Activated naive CD4-positive, alpha-beta T cell treated with anti-CD3 and anti-CD28 coated beads, Interleukin-2, amount 50 U/mL, for 72 hours (primary cell): ENCODE measurements at regions not wholly inside any gene's neighbourhood (a gene's known extent, or its start where the extent isn't known, plus 50 kb on each side); places are given as distances from the start of the nearest gene placed in this dataset.
A peak's percentile ranks its signal among the peaks of the same experiment; 100 is the strongest.

Experiments used
- ATAC-seq, 2 donors: fragments of 150-1000 bp; cut with Tn5 transposase; 2 replicates each; pipeline ENCODE4 v1.10.0; 2021; ENCODE audit warnings: mild to moderate bottlenecking in 2 of 2, moderate library complexity in 2 of 2
- DNase-seq, 2 donors: peaks; one replicate each; pipeline ENCODE4 v3.0.0; 2021 to 2022; ENCODE audit warnings: low spot score in 2 of 2
- H3K27ac Mint-ChIP-seq, 2 donors: one replicate each; pipeline ENCODE4 v1.8.0; 2022; ENCODE audit warnings: mild to moderate bottlenecking in 2 of 2, mixed read lengths in 2 of 2
- H3K36me3 Mint-ChIP-seq, 2 donors: one replicate each; pipeline ENCODE4 v1.8.0; 2022; ENCODE audit warnings: mixed read lengths in 2 of 2
- H3K9me3 Mint-ChIP-seq, 2 donors: one replicate each; pipeline ENCODE4 v1.8.0; 2022; ENCODE audit warnings: mixed read lengths in 2 of 2

- Mint-ChIP-seq H3K36me3 (no peaks in the 10 kb centered on the region), H3K27ac (no peak overlapping the region), H3K9me3 (no peaks in the 10 kb centered on the region)
- no peak for DNase-seq
- no peak for ATAC-seq
Measured at GRCh38 chr4:3651267-3651845, 114.8 kb upstream of the ADRA2C start.

DNA sequence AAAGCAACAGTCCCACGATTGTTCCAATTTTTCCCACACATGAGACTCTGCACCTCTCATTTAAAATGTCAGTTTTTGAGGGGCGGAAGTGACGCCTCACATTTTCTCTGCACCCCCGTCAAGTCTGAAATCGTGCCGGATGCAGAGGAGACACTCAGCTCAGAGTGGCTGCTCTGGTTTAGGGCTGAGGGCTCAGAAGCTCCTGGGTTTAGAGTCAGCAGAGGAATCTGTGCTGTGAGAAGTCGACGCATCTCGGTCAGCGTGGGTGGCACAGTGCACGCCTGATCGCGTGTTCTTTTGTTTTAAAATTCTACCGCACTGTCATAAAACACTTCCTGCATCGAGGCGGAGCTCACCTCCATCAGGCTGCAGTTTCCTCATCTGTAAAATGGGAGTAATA is 116.7 kb upstream of the ADRA2C start:
- Mint-ChIP-seq H3K36me3 (no peaks in the 10 kb centered on the region), H3K9me3 (no peaks in the 10 kb centered on the region), H3K27ac (no peak overlapping the region)
- DNase-seq: no peak
- no peak for ATAC-seq

GRCh38 chr4:3648731-3649130 is 116.5 kb upstream of the LRPAP1 start:
- Mint-ChIP-seq H3K9me3 (no peaks in the 10 kb centered on the region), H3K36me3 (no peaks in the 10 kb centered on the region), H3K27ac (no peak overlapping the region)
- no peak for DNase-seq
- no peak for ATAC-seq

GRCh38 chr4:3648195-3648594 is 116.0 kb upstream of the LRPAP1 start:
- no peak for DNase-seq
- H3K36me3 Mint-ChIP-seq: no peaks in the 10 kb centered on the region
- no peak for ATAC-seq
- no peaks in the 10 kb centered on the region for H3K9me3 Mint-ChIP-seq
- no peak overlapping the region for H3K27ac Mint-ChIP-seq

GRCh38 chr4:3647421-3647820 is 115.2 kb upstream of the LRPAP1 start:
- no peak for DNase-seq
- no peak overlapping the region for H3K27ac Mint-ChIP-seq
- no peaks in the 10 kb centered on the region for H3K9me3 Mint-ChIP-seq
- ATAC-seq: no peak
- no peaks in the 10 kb centered on the region for H3K36me3 Mint-ChIP-seq

GRCh38 chr4:3645711-3646679 is 113.8 kb upstream of the LRPAP1 start:
- no peak for ATAC-seq
- peak overlapping the region in 1 of 2 donors; percentile 68 for H3K27ac Mint-ChIP-seq
- no peak for DNase-seq
- H3K9me3 Mint-ChIP-seq: no peaks in the 10 kb centered on the region
- no peaks in the 10 kb centered on the region for H3K36me3 Mint-ChIP-seq

- ATAC-seq (no peak), DNase-seq (no peak)
- Mint-ChIP-seq H3K9me3 (no peaks in the 10 kb centered on the region), H3K36me3 (no peaks in the 10 kb centered on the region), H3K27ac (peak overlapping the region; percentile 68 to 69)
Measured at GRCh38 chr4:3644849-3645627, 112.8 kb upstream of the LRPAP1 start.

- DNase-seq (no peak), ATAC-seq (no peak)
- H3K36me3 Mint-ChIP-seq: no peaks in the 10 kb centered on the region
- H3K27ac Mint-ChIP-seq: no peak overlapping the region
- no peaks in the 10 kb centered on the region for H3K9me3 Mint-ChIP-seq
Measured at GRCh38 chr4:3643518-3644433, 111.6 kb upstream of the LRPAP1 start.

DNA sequence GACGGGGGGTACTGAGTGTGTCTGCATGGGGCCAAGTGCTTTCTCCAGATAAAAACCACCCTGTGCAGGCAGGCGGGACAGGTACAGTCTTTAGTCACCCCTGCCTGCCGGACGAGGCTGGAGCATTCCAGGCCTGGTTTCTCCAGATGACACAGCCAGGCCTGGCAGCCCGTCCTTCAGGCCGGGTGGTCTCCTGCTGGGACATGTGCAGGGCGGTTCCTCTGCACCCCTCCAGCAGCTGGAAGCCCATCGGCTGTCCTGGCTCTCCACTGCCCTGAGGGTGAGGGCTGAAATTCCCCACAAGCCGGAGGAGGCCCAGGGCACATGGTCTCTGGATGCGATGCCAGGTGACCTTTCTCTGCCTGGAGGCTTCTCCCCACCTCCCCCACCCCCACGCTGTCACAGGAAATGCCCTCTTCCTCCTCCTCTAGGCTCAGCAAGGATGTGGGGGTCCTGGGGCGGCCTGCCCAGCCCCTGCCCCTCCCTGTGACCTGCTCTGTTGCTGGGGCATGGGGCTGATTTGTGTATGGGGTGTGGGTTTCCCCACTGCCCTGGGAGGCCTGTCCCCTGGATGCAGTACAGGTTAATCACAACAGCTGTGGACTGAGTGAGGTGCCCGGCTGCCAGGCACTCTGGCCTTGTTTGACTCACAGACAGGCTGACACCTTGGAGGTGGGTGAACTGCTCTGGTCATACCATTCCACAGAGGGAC is 110.7 kb upstream of the LRPAP1 start:
- Mint-ChIP-seq H3K27ac (no peak overlapping the region), H3K36me3 (no peaks in the 10 kb centered on the region), H3K9me3 (no peaks in the 10 kb centered on the region)
- no peak for DNase-seq
- ATAC-seq: no peak

DNA sequence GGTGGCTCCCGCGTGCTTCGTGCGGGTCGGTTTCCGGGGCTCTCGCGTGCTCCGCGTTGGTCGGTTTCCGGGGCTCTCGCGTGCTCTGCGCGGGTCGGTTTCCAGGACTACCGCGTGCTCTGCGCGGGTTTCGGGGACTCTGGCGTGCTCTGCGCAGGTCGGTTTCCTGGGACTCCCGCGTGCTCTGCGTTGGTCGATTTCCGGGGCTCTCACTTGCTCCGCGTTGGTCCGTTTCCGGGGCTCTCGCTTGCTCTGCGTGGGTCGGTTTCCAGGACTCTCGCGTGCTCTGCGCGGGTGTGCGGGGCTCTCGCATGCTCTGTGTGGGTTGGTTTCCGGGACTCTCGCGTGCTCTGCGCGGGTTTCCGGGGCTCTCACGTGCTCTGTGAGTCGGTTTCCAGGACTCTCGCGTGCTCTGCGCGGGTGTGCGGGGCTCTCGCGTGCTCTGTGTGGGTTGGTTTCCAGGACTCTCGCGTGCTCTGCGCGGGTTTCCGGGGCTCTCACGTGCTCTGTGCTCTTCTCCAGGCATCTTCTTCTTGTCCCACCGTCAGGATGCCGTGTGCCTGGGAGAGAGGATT is 109.9 kb upstream of the LRPAP1 start:
- H3K9me3 Mint-ChIP-seq: no peaks in the 10 kb centered on the region
- no peak for DNase-seq
- H3K27ac Mint-ChIP-seq: no peak overlapping the region
- no peak for ATAC-seq
- no peaks in the 10 kb centered on the region for H3K36me3 Mint-ChIP-seq

DNA sequence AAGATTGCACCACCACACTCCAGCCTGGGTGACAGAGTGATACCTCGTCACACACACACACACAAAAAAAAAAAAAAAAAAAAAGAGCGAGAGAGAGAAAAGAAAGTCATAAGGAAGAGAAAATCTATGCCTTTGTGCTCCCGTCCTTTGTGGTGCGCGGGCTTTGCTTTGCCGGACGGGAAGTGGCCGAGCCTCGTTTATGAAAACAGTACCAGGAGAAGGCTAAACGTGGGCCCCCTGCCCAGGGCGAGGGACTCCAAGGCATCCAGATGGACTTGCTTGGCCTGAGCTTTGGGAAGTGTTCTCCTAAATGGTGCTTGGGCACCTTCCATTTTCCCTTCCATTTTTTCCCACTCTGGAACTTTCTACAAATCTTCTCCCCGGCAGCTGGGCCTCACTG is 109.3 kb upstream of the LRPAP1 start:
- no peak overlapping the region for H3K27ac Mint-ChIP-seq
- no peaks in the 10 kb centered on the region for H3K36me3 Mint-ChIP-seq
- DNase-seq (no peak), ATAC-seq (no peak)
- no peaks in the 10 kb centered on the region for H3K9me3 Mint-ChIP-seq

DNA sequence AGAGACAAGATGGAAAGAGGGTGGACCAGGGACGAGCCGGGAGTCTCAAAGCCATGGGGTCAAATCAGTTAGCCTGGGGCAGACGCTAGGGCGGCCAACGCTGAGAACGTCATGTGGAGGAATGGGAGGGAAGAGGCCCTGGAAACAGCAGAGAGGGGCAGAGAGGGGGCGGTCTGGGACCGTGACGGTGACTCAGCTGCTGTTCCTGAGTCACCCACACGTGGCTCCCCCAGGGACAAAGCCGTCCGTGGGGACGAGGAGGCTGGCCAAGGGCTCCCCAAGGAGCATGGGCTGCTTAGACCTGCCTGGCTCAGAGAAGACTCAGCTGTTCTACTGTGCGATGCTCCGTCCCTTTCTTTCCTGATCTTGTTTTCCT is 108.4 kb upstream of the LRPAP1 start:
- Mint-ChIP-seq H3K9me3 (no peaks in the 10 kb centered on the region), H3K36me3 (no peaks in the 10 kb centered on the region), H3K27ac (no peak overlapping the region)
- DNase-seq (no peak), ATAC-seq (no peak)

DNA sequence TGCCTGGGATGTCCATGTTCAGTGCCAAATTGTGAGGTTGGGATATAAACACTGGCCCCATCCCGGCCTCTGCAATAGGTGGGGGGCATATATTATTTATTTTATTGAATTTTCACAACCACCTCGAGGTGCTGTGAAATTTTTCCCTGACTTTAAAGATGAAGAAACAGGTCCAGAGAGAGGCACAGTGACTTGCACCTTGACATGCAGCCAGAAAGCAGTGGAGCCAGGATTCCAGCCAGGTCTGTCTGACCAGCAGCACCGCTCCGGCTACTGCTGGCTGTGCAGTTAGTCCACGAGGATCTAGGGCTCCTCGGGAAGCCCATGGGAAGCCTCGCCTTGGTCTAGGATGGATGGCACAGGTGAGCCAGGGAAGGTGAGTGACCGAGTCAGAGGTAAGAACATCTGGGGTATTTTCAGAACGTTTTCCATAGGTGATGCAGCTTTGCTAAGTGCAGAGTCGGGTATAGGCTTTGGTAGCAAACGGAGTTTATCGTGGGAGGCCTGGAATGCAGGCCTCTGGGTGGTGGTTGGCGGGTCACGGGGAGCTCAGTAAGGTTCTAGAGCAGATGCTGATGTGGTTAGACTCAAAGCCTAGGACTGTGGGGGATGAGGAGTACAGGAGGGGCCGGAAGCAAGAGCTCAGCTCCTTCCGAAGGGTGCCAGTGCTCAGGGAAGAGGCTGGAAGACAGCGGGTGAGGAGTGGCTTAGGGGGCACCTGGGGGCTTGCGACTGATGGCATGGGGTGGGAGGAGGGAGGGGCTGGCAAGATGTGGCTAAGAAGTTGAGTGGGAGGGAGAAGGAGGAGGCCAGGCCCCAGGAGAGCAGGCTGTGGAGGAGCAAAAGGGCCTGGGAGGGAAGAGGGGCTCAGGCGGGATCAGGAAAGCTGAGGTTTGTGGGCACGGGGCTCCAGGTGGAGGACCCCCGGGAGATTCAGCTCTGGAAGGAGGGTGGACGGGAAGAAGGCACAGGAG is 107.7 kb upstream of the LRPAP1 start:
- H3K9me3 Mint-ChIP-seq: no peaks in the 10 kb centered on the region
- H3K27ac Mint-ChIP-seq: peak overlapping the region in 1 of 2 donors; percentile 50
- no peak for ATAC-seq
- DNase-seq: no peak
- no peaks in the 10 kb centered on the region for H3K36me3 Mint-ChIP-seq

GRCh38 chr4:3638080-3638795 is 106.0 kb upstream of the LRPAP1 start:
- H3K9me3 Mint-ChIP-seq: no peaks in the 10 kb centered on the region

More at GRCh38 chr4:3638080-3638795, 106.0 kb upstream of the LRPAP1 start:
- DNase-seq (no peak), ATAC-seq (no peak)
- H3K27ac Mint-ChIP-seq: no peak overlapping the region
- no peaks in the 10 kb centered on the region for H3K36me3 Mint-ChIP-seq
